Gastroesophageal sphincter (tissue), 3 donors: ENCODE measurements at regions not wholly inside any gene's neighbourhood (a gene's known extent, or its start where the extent isn't known, plus 50 kb on each side); places are given as distances from the start of the nearest gene placed in this dataset.

ENCODE experiments used
- POLR2A ChIP-seq, 2 donors: fragments of 450-650 bp; IDR thresholded peaks; one replicate each; pipeline ENCODE4 v1.6.1; 2017; ENCODE audit warnings: antibody characterized with exemption in 2 of 2, mild to moderate bottlenecking in 2 of 2, moderate library complexity in 1 of 2
- POLR2AphosphoS5 ChIP-seq: sonication (generic); formaldehyde crosslinking; IDR thresholded peaks from one replicate; pipeline ENCODE4 v1.6.1; 2017; ENCODE audit warnings: antibody characterized with exemption
- TF ChIP-seq, protein P1 (sequence below), 4 experiments: fragments of 200-600 bp in 2 of 4; fragments of 450-650 bp in 2 of 4; sonication (generic) in 1 of 4; IDR thresholded peaks; one replicate each; pipeline ENCODE4 v1.5.1; 2017 to 2019; ENCODE audit warnings: antibody characterized with exemption in 4 of 4, mild to moderate bottlenecking in 2 of 4, moderate library complexity in 2 of 4

DNA sequence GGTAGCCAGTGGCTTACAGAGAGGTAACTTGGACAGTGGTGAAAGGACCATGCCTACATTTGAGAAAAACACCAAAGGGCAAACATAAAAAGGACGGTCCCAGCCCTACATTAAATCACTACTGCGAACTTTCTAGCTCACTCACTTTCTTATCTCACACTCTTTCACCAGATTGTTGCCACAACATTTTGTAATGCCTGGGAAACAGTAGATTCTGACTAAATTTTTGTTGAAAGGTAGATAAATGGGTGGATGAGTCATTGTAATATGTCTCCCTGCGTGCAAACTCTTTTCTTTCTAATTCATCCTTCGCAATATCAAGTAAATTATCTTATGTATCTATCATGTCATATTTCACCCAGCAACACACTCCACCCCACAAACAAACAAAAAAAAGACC, 192.2 kb downstream of the IRS1 start:
- TF ChIP-seq, protein P1, sequence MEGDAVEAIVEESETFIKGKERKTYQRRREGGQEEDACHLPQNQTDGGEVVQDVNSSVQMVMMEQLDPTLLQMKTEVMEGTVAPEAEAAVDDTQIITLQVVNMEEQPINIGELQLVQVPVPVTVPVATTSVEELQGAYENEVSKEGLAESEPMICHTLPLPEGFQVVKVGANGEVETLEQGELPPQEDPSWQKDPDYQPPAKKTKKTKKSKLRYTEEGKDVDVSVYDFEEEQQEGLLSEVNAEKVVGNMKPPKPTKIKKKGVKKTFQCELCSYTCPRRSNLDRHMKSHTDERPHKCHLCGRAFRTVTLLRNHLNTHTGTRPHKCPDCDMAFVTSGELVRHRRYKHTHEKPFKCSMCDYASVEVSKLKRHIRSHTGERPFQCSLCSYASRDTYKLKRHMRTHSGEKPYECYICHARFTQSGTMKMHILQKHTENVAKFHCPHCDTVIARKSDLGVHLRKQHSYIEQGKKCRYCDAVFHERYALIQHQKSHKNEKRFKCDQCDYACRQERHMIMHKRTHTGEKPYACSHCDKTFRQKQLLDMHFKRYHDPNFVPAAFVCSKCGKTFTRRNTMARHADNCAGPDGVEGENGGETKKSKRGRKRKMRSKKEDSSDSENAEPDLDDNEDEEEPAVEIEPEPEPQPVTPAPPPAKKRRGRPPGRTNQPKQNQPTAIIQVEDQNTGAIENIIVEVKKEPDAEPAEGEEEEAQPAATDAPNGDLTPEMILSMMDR (IDR thresholded peaks at IDR 0.05), result no peak
- TF ChIP-seq POLR2A (IDR thresholded peaks at IDR 0.05) (no peak), POLR2AphosphoS5 (no peak)
